ENCODE measurements at regions not wholly inside any gene's neighbourhood (a gene's known extent, or its start where the extent isn't known, plus 50 kb on each side); places are given as distances from the start of the nearest gene placed in this dataset.

DNA sequence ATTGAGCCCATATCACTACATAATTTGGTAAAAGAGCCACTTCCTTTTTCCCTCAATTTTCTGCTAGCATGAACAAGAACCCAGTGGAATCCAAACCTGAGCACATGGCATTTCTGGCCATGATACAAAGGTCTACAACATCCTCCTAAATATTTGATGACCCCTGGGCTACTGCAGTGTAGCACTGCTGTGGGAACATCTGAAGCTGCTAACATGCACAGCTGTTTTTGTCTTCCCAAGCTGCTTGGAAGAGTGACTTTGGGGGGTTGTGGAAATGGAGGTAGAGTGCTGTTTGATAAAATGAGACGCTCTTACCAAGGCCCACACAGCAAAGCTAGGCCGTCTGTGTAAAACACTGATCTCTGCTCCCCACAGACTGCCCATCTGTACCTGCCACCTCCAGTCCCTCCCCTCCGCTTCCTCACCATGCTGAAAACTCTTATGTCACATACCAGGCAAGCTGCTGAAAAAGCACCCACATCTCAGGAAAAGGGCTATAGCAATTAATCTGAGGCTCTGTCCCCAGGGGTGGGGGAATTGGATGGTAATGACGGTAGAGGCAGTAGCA lies 197.2 kb upstream of the HNRNPA3 start:
- CTCF ChIA-PET, result interaction anchor here (0.7 kb wide), 1 partner anchor 44 kb away, joined by 6 read pairs; no protein-coding TSS in a partner anchor
- POLR2A ChIA-PET (ENCODE audit: low non-redundant PET), result no interaction called here
- TF ChIP-seq, protein P1, sequence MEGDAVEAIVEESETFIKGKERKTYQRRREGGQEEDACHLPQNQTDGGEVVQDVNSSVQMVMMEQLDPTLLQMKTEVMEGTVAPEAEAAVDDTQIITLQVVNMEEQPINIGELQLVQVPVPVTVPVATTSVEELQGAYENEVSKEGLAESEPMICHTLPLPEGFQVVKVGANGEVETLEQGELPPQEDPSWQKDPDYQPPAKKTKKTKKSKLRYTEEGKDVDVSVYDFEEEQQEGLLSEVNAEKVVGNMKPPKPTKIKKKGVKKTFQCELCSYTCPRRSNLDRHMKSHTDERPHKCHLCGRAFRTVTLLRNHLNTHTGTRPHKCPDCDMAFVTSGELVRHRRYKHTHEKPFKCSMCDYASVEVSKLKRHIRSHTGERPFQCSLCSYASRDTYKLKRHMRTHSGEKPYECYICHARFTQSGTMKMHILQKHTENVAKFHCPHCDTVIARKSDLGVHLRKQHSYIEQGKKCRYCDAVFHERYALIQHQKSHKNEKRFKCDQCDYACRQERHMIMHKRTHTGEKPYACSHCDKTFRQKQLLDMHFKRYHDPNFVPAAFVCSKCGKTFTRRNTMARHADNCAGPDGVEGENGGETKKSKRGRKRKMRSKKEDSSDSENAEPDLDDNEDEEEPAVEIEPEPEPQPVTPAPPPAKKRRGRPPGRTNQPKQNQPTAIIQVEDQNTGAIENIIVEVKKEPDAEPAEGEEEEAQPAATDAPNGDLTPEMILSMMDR (conservative IDR thresholded peaks at IDR 0.05; ENCODE audit: low read depth), result no peak
- no peak for DNase-seq (ENCODE audit: low spot score)
- no peak overlapping the region for H3K27ac ChIP-seq

DNA sequence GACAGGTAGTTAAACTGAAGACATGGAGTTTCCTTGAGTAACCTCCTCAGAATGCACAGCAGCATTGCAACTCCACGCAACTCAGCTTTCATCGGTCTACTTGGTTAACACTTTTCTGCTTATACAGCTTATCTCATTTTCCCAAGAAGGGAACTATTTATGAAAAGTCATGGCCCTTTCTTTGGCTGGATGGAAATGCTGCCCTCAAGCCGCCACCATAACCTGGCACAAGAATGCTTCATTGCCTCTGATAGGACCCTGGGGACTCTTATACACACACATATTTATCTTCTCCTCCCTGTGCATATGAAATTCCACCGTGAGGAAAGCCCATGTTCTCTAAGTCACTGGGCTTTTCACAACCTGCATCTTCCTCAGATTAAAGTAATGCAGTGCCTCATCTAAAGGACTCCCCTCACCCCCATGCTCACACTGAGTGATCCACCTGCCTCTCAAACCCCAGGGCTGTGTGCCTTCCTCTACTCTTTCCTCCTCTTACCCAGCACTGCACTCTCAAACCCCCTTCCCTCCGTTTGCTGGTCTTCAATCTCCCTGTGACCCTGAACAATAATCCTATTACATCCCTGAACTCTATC lies 192.0 kb upstream of the HNRNPA3 start:
- no peak for DNase-seq (ENCODE audit: low spot score)
- no peak overlapping the region for H3K27ac ChIP-seq
- TF ChIP-seq, protein P1 (conservative IDR thresholded peaks at IDR 0.05; ENCODE audit: low read depth), result no peak
- ChIA-PET POLR2A (ENCODE audit: low non-redundant PET) (no interaction called here), CTCF (no interaction called here)

DNA sequence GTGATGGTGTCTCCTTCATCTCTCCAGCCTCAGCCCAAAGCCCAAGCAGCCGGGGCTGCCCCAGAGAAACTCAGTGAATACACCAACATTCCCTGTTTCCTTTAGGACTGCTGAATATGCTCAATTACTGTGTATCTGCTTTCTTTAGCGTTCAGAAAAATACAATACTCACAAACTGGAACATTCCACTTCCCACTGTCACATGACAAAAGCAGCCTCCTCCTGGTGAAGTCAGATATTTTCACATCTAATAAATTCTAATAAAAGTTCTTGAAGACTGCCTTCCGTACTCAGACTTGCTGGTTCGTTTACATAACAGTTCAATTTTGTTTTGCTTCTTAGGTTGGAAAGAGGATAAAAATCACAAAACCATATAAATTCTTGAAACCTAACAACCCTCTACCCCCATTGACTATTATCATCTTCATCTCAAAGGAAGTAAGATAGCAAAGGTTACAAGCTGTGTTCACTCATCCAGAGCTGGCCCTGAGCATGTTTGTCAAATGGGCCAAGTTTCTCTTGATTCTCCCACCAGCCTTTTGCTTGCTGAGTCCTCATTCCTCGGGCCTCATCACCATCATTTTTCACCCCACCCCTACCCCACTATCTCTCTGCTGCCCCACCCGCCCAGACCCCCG lies 190.8 kb upstream of the HNRNPA3 start:
- POLR2A ChIA-PET (ENCODE audit: low non-redundant PET), result no interaction called here
- H3K27ac ChIP-seq, result no peak overlapping the region
- CTCF ChIA-PET, result no interaction called here
- DNase-seq (ENCODE audit: low spot score), result no peak
- TF ChIP-seq, protein P1 (conservative IDR thresholded peaks at IDR 0.05; ENCODE audit: low read depth), result no peak

DNA sequence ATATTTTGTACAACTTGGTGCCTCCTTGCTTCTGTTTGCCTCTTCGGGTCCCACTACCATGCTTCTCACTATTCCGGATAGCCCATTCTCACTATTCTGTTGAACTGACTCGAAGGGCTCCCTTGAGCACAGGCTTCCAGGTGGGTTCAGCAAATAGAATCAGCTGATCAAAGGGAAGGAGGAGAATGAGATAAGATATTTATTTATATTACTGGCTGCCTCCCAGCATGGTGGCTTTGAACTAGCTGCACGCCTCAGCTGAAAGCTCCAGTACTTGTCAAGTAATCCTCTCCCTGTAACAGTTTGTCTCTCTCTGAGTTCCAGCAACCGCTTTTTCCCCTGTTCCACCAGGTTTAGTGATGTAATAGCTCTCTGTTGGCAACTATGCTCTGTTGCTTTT lies 187.8 kb upstream of the HNRNPA3 start:
- ChIA-PET CTCF (interaction anchor here (0.6 kb wide), 1 partner anchor 15 kb away, joined by 3 read pairs; no protein-coding TSS in a partner anchor), POLR2A (ENCODE audit: low non-redundant PET) (no interaction called here)
- no peak overlapping the region for H3K27ac ChIP-seq
- TF ChIP-seq, protein P1 (conservative IDR thresholded peaks at IDR 0.05; ENCODE audit: low read depth), result no peak
- DNase-seq (ENCODE audit: low spot score), result no peak

DNA sequence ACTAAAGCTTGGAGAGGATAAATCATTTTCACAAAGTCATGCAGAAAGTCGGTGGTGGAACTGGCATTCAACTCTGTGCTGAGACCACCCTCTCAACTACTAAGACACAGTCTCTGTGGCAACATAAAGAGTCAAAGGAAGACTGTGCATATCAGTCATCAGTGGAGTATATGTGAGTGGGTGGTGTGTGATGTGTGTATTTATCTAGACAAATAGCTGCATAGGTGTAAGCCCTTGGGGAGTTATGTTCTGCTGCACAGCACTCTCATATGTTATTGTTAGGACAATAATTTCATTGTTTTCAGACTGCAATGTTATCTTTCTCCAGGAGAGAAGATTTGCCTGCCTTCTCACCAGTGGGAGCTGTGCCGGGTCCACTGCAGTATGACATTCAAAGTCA lies 186.3 kb upstream of the HNRNPA3 start:
- ChIA-PET POLR2A (ENCODE audit: low non-redundant PET) (no interaction called here), CTCF (no interaction called here)
- no peak overlapping the region for H3K27ac ChIP-seq
- DNase-seq (ENCODE audit: low spot score), result no peak
- TF ChIP-seq, protein P1 (conservative IDR thresholded peaks at IDR 0.05; ENCODE audit: low read depth), result no peak

DNA sequence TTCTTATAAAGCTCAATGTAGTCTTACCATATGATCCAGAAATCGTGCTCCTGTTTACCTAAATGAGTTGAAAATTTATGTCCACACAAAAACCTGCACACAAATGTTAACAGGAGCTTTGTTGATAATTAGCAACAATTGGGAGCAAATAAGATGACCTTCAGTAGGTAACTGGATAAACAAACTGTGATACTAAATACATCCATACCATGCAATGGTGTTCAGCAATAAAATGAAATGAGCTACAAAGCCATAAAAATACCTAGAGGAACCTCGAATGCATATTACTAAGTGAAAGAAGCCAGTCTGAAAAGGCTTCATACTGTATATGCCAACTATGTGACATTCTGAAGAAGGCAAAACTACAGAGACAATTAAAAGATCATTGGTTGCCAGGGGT lies 185.6 kb upstream of the HNRNPA3 start:
- TF ChIP-seq, protein P1 (conservative IDR thresholded peaks at IDR 0.05; ENCODE audit: low read depth), result no peak
- POLR2A ChIA-PET (ENCODE audit: low non-redundant PET), result no interaction called here
- DNase-seq (ENCODE audit: low spot score), result no peak
- CTCF ChIA-PET, result no interaction called here
- H3K27ac ChIP-seq, result no peak overlapping the region

Data from RWPE1 (cell line).